HG02642 (cell line): ENCODE measurements at regions not wholly inside any gene's neighbourhood (a gene's known extent, or its start where the extent isn't known, plus 50 kb on each side); places are given as distances from the start of the nearest gene placed in this dataset.
"Not testable (repeated sequence)": the region's sequence is repeated elsewhere in the genome, so short reads cannot be mapped to it uniquely, and the experiment has no call there.

ENCODE experiments used
- ATAC-seq: cut with Tn5 transposase; IDR thresholded peaks from one replicate; pipeline ENCODE4 v1.9.1; 2021; ENCODE audit warnings: mild to moderate bottlenecking; ENCODE audit not compliant: unreplicated experiment, poor library complexity

DNA sequence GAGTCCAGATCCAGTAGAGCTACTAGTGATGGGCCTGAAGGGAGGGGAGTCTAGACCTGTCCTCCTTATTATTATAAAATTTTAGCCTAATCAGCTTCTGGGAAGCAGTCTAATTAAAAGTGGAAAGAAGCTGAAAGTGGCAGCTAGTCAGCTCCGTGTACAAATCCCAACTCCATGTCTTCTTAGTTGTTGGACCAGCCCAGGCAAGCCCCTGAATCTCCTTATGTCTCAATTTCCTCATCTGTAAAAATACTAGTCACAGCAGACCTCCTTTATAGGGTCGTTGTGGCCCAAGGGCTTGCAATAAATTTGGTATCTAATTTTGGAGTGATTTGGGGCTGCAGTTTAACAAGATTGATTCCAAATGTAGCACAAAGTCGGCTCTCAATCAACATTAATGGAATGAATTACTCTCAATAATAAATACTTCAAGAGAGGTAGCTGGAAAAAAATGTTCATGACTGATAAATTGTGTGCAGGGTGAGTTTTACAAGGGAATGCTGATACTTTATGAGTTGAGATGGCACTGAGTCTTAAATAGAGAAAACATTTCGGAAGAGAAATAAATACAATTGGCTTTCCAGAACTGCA is 118.3 kb upstream of the NDUFV2 start:
- ATAC-seq, result no peak

DNA sequence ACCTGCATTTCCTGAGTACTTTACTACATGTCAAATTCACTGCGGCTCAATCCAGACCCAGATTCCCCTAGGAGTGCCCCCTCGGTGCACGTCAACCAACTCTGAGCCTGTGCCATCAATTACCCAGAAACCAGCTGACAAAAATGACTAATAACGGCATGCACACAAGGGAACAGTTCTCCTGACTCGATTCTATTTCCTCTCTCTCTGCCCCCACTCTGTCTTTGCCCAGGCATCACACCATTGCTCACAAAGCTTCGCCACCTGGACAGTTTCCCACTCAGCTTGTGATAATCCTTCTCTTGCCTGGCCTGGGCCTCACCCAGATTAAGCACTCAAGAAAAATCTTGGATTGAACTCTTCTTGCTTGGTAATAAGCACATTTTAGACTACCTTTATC is 115.3 kb upstream of the NDUFV2 start:
- ATAC-seq, result no peak

DNA sequence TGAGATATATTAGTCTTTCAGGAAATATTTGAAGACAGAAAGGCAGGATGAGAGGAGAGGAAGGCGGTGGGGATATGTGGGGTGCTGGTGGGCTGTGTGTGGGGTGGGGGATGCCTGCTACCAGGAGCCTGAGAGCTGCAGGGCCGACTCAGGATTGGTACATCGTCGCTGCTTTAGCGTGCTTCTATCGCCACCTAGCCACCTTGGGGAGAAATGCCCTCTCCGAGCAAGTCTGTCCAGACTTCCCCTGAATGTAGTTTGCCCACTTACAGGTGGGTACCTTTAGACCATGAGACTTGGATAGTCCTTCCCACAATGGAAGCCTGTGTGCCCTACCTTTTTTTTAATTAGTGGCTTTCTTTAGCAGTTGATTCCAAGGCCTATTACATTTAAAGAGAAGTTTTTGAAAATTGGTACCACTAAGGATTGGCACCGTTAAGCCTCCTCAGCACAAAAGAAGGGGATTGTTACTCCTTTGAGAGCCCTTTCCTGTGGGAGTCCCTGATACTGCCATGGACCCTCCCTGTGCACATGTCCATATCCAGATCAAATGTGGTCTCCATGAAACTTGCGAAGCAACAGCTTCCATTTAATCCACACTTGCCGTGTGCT is 114.1 kb upstream of the NDUFV2 start:
- ATAC-seq, result peak; percentile 86

DNA sequence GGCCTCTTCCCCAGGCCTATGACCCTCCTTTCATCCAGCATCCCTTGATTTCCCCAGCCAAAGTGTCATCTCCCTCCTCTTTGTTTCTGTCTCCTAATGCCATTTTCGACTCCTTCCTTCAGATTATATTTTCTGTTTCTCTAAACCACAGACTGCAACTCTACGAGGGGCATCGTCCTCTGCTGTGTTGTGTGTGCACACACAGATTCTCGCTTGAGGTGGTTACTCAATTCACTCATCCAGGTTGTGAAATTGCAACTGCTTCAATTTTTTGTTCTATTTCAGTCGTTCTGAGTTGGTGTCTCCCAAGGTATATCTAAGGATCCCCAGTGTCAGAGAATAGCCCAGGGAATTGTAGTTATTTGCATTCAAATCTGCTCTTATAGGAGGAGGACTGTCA is 113.5 kb upstream of the NDUFV2 start:
- ATAC-seq, result no peak

DNA sequence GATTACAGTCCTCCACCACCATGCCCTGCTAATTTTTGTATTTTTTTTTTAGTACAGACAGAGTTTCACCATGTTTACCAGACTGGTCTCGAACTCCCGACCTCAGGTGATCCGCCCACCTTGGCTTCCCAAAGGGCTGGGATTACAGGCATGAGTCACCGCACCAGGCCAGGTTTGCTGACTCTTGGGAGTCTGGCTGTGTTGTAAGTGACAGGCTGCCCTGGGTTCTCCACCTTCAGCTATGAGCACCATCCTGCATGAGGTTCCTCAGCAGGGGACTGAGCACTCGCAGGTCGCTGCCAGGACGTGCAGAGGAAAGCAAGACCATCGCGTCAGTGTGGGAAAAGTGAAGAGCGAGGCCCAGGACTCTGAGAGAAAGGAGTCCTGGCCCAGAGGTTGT is 112.6 kb upstream of the NDUFV2 start:
- ATAC-seq, result no peak

DNA sequence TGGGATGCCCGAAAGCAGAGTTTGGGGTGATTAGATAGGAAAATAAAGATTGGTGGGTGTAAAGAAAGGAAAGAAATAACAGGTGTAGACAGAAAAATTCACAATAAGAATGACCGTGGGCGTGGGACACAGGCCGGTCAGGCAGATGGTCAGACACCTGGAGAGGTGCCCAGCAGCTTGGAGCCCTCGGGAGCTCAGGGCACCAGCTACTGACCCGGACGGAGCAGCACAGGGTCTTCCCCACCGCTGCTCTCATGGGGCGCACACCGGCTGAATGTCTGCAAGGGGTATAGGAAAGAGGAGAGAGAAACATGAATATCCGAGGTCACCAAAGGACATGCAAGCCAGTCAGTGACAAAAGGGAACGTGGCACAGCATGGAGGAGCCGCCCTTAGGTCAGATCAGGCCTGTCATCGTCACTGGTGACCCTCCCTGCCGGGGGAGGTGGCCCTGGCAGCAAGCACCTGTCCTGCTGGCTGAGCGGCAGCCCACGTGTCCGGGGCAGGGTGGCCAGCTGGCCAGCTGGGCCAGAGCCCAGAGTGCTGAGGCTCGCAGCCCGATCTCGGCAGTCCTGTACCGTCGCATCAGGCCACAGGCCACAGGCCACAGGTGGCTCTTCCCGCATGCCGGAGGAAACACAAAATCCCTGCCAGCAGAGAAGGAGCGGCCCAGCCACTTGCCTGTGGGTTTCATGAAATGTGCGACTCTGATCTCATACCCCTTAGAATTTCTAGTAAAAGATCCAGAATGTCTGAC is 112.0 kb upstream of the NDUFV2 start:
- no peak for ATAC-seq

DNA sequence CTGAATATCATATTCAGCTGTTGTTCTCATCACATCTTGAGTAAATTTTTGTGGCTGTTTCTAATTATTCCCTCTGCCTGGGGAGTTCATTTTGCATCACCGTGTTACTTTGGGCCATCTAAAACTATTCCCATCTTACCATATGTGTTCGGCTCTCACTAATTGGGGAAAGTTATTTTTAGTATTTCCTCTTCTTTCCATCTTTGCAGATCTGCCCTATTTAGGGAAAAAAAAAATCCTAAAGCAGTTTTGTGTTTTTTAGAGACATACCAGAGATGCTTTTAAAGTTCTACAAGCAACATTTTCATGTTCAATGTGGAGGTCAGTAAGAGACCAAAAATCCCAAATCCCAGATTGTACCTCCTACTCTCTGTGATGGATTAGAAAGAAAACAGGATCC is 111.3 kb upstream of the NDUFV2 start:
- ATAC-seq, result no peak

DNA sequence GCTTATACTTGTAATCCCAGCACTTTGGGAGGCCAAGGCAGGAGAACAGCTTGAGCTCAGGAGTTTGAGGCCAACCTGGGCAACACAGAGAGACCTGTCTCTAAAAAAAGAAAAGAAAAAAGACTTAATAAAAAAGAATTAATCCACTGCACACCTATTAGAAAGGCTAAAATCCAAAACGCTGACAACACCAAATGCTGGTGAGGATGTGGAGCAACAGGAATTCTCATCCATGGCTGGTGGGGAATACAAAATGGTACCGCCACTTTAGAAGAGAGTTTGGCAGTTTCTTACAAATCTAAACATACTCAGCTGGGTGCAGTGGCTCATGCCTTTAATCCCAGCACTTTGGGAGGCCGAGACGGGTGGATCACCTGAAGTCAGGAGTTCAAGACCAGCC is 110.0 kb upstream of the NDUFV2 start:
- not testable (repeated sequence) for ATAC-seq

DNA sequence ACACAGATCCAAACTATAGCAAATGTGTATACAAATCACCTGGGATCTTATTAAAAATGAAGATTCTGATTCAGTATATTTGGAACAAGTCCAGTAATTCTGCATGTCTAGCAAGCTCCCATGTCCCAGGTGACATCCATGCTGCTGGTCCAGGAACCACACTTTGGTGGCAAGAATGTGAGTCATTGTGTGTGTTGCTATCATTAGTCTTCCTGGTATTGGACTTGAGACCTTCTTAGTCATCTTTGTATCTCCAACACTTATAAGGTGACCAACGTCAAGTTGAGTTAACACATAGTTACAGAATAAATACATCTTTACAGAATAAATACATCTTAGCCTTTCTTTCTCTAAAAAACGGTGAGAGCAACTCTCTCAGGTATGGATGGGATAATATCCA is 107.9 kb upstream of the NDUFV2 start:
- ATAC-seq, result no peak

DNA sequence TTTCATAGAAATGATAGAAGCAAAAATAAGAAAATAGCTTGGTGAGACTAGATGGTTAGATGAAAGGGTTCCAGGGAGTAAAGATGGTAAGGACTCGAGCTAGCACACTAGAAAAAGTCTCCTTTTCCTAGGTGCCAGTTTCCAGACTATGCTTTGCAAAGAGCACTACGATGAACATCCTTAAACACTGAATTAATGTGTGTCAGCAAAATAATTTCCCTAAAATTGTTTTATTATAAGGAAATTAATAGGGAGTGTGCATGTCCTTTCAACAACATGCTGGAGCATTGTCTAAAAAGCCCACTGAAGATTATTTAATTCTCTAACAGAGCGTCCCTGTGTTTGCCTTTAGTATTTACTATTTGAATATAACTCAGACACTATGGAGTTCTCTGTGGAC is 107.4 kb upstream of the NDUFV2 start:
- no peak for ATAC-seq

DNA sequence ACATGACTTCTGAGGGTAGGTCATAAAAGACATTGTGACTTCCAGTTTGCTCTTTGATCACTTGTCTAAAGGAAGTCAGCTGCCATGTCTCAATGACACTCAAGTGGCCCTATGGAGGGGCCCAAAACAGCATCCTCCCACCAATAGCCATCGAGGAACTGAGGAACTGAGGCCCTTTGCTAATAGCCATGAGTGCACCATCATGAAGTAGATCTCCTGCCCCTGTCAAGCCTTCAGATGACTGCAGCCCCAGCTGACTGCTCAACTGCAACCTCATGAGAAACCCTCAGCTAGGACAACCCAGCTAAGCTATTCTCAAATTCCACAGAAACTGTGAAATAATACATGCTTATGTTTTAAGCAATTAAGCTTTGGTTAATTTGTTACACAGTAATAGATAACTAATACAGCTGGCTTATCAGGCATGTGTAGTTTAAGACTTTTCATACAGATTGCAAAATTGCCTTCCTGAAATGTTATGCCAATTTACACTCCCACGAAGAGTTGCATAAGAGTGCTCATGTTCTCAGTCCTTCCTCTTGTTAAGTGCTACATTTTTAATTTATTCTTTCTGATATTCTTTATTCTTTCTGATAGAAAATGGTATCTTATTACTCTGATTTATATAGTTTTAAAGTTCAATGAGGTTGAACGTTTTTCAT is 105.6 kb upstream of the NDUFV2 start:
- no peak for ATAC-seq

DNA sequence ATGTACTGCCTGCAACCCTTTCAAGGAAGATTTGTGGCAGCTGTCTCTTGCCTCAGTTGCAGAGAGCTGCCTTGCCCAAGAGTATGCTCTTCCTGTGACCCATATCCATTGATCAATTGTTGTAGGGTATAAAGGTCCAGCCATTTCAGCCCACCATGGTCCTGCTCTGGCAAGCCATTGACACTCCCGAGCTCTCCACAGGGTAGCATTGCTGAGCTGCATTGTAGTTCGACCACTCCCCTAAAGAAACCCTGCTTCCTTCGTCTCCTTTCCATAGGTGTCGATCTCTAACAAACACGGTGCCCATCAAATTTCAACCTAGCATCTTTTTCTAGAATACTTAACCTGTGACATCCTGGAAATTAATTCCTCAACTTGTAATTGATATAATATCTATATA is 104.9 kb upstream of the NDUFV2 start:
- ATAC-seq, result no peak

DNA sequence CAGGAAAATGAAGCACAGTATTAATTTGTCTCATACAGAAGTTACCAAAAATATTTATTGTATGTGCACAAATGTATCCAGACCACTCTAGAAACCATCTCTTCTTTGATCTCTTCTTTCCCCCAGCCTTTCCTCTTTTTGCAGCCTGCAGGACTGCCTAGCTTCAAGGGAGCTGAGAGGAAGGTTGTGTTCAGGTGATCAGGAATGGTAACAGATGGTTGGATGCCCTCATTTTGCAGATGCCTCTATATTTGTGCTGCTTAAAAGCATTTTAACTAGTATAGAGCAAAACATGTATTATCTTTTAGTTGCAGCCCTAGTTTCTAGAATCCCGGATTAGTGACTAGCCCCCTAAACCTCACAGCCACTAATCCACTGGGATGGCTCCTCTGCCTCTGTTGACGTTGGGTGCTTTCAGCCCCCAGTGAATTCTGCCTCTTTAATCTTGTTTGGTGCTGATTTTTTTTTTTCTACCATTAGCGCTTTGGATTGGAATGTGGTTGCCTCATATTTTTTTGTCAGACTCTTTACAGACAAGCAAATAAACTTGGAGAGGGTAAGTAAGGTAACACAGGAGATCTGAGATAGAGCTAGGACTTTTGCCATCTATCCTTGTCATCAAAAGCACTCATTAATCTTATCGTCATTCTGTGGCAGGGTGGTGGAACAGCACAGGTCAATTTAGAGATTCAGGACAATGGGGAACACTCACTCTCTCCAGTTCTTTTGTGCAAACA is 103.8 kb upstream of the NDUFV2 start:
- no peak for ATAC-seq

DNA sequence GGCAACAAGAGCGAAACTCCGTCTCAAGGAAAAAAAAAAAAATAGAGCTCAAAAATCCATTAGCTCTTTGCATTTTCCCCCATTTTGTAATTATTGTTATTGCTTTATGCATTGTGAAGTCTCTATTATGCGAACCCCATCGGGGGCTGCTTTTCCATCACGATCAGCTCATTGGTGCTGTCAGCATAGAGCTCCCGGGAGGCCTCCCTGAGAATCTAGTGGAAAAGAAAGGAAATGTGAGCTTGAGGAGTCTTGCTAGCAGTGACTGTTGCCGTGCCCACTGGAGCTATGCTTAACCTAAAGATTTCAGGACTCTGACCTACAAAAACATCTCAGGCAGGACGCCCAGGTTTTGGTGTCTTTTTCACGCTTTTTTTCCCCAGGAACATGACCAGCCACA is 102.6 kb upstream of the NDUFV2 start:
- no peak for ATAC-seq

DNA sequence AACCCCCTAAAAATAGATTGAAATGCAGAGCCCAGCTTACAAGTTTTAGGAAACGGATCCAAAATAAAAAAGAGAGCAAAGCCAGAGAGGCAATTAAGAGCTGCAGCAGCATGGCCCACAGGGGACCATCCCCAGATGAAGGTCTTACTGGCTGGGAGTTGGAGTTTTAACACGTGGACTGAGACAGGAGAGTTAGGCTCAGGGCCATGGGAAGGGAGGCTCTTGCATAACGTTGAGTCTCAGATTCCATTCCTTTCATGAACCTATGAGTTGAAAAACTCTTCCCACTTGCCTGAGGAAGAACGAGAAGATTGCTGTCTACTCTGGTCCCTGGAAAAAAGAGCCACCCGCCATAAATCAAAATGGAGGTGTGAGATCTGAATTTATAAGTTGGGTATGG is 101.8 kb upstream of the NDUFV2 start:
- no peak for ATAC-seq

DNA sequence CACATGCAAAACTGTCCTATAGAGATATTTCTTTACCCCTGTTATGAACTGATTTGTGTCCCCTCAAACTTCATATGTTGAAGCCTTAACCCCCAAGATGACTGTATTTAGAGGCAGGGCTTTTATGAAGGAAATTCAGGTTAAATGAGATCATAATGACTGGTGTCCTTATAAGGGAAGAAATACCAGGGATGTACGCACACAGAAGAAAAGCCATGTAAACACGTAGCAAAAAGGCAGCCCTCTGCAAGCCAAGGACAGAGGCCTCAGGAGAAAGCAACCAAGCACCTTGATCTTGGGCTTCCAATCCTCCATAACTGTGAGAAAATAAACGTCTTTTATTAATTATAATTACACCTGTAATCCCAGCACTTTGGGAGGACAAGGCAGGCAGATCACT is 101.3 kb upstream of the NDUFV2 start:
- ATAC-seq, result no peak

DNA sequence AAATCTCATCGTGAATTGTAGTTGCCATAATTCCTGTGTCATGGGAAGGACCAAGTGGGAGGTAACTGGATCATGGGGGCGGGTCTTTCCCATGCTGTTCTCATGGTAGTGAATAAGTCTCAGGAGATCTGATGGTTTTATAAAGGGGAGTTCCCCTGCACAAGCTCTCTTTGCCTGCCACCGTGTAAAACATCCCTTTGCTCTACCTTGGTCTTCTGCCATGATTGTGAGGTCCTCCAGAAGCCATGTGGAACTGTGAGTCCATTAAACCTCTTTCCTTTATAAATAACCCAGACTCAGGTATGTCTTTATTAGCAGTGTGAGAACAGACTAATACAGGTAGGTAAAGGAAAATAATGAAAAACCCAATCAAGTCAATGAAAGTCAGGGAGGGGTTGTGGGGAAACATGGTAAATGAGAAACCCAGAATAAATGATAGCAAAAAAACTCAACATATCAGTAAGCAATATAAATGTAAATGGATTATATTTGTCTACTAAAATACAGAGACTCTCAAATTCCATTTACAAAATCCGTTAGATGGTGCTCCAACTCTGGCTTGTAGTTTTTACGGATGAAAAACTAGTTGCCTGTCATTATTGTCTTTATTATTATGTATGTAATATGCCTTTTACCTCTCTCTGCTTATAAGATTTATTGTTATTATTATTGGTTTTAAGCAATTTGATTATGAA is 98.9 kb upstream of the NDUFV2 start:
- ATAC-seq, result no peak

DNA sequence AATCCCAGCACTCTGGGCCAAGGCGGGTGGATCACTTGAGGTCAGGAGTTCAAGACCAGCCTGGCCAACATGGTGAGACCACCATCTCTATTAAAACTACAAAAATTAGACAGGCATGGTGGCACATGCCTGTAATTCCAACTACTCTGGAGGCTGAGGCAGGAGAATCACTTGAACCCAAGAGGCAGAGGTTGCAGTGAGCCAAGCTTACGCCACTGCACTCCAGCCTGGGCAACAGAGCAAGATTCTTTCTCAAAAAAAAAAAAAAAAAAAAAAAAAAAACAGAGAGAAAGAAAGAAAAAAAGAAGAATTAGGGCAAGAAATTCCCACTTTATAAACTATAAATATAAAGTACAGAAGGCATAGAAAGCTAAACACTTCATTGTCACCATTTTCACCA is 98.2 kb upstream of the NDUFV2 start:
- ATAC-seq, result not testable (repeated sequence)

DNA sequence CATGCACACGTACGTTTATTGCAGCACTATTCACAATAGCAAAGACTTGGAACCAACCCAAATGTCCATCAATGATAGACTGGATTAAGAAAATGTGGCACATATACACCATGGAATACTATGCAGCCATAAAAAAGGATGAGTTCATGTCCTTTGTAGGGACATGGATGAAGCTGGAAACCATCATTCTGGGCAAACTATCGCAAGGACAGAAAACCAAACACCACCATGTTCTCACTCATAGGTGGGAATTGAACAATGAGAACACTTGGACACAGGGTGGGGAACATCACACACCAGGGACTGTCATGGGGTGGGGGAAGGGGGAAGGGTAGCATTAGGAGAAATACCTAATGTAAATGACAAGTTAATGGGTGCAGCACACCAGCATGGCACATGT is 94.8 kb upstream of the NDUFV2 start:
- ATAC-seq, result not testable (repeated sequence)

DNA sequence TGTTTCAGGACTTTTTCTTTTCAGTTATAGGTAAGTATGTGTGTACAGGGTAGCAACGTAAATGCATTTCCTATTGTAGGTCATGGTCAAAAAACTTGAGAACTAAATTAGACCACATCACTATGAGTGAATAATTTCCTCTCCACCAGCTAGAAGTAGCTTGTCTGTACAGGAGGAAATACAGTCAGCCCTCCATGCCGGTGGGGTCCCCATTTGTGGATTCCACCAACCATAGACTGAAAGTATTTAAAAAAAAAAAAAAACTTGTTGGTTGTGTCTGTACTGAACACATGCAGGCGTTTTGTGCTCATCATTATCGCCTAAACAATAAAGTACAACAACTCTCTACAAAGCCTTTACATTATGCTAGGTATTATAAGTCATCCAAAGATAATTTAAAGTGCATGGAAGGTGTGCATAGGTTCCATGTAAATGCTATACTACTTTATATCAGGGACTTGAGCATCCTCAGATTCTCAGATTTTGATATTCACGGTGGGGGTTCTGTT is 94.2 kb upstream of the NDUFV2 start:
- no peak for ATAC-seq
